Right lobe of liver (tissue), 4 donors: ENCODE measurements at regions not wholly inside any gene's neighbourhood (a gene's known extent, or its start where the extent isn't known, plus 50 kb on each side); places are given as distances from the start of the nearest gene placed in this dataset.

Experiments used
- CTCF ChIP-seq, 4 donors: fragments of 200-600 bp in 3 of 4; fragments of 450-650 bp in 1 of 4; IDR thresholded peaks; one replicate each; pipeline versions ENCODE4 v1.5.1 to v1.8.0; 2016 to 2022; ENCODE audit warnings: antibody characterized with exemption in 4 of 4, mild to moderate bottlenecking in 2 of 4
- POLR2A ChIP-seq: fragments of 450-650 bp; IDR thresholded peaks from one replicate; pipeline ENCODE4 v1.6.1; 2017; ENCODE audit warnings: antibody characterized with exemption, mild to moderate bottlenecking
- donor health status: DM: no; HTN: no; CAD: no.
- donor health status: DM: no; HTN: no; CAD: no.
- donor health status: DM: no; HTN: yes; CAD: no.

GRCh38 chr4:122297694-122298093, 81.1 kb upstream of the ADAD1 start:
- TF ChIP-seq CTCF (IDR thresholded peaks at IDR 0.05), result no peak
- no peak for TF ChIP-seq POLR2A
